ENCODE measurements at regions not wholly inside any gene's neighbourhood (a gene's known extent, or its start where the extent isn't known, plus 50 kb on each side); places are given as distances from the start of the nearest gene placed in this dataset.
"Not testable (repeated sequence)": the region's sequence is repeated elsewhere in the genome, so short reads cannot be mapped to it uniquely, and the experiment has no call there.

DNA sequence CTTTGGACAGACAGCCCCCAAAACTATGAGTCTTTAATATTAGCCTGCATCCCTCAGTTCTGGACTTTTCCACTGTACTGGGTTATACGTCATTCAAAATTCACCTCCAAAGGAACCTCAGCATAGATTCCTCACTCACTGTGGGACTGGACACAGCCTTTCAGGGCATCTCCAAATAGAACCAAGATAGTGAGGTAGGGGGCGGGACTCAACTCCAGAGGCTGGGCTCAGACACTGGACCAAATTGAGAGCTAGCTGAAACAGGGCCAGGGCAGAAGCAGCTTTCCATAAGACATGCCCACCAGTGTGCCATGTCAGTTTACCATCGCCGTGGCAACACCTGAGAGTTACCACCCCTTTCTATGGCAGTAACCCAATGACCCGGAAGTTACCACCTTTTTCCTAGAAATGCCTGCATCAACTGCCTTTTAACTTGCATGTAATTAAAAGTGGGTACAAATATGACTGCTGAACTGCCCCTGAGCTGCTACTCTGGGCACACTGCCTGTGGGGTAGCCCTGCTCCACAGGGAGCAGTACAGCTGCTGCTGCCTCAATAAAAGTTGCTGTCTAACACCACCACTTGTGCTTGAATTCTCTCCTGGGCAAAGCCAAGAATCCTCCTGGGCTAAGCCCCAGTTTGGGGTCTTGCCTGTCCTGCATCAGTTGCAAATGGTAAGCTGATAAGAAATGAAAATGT is 274.7 kb downstream of the ANAPC1 start:
- not testable (repeated sequence) for H3K9me3 Mint-ChIP-seq; H3K27me3 ChIP-seq (ENCODE audit: insufficient read depth, low read length); H3K27me3 Mint-ChIP-seq (ENCODE audit: low read depth); H3K9me3 ChIP-seq (ENCODE audit: control insufficient read depth, low read depth, low read length); H3K27ac Mint-ChIP-seq; H3K56ac ChIP-seq (ENCODE audit: insufficient read length, low read depth, low read length); H3K14ac ChIP-seq (ENCODE audit: insufficient read depth, low read length); H3K4me1 ChIP-seq (ENCODE audit: insufficient read depth, low read length); H3K9ac ChIP-seq (ENCODE audit: extremely low read depth, insufficient read length, low read length); H3K27ac ChIP-seq (ENCODE audit: insufficient read length, low read depth, low read length); H2BK20ac ChIP-seq (ENCODE audit: low read depth, low read length, poor library complexity, severe bottlenecking); H2AK5ac ChIP-seq (ENCODE audit: insufficient read length, low read length); H3K18ac ChIP-seq (ENCODE audit: insufficient read length, low read depth, low read length); DNase-seq; H3K23ac ChIP-seq (ENCODE audit: insufficient read length, low read depth, low read length); H3K4me1 Mint-ChIP-seq; H3K4me3 Mint-ChIP-seq; H3T11ph ChIP-seq (ENCODE audit: low read length); H3K23me2 ChIP-seq (ENCODE audit: insufficient read length, low read depth, low read length, poor library complexity, severe bottlenecking); H4K91ac ChIP-seq (ENCODE audit: insufficient read length, low read depth, low read length); H3K79me1 ChIP-seq (ENCODE audit: insufficient read depth, low read depth, low read length, poor library complexity, severe bottlenecking); H2BK120ac ChIP-seq (ENCODE audit: low read depth, low read length, poor library complexity, severe bottlenecking); H3K4me2 ChIP-seq (ENCODE audit: insufficient read depth, insufficient read length, low read length); H3K36me3 Mint-ChIP-seq (ENCODE audit: insufficient read depth in 1 of 3, low read depth in 3 of 3); H2BK15ac ChIP-seq (ENCODE audit: low read depth, low read length); H2AFZ ChIP-seq (ENCODE audit: low read length); H3K79me2 ChIP-seq (ENCODE audit: insufficient read depth, low read length); H3K4ac ChIP-seq (ENCODE audit: low read depth, low read length); H4K8ac ChIP-seq (replicated peaks; ENCODE audit: insufficient read length, low read depth, low read length); H4K5ac ChIP-seq (ENCODE audit: insufficient read length, low read depth, low read length); H4K20me1 ChIP-seq (ENCODE audit: control insufficient read depth, insufficient read depth, insufficient read length); H2BK12ac ChIP-seq (ENCODE audit: insufficient read length, low read depth, low read length); H2BK5ac ChIP-seq (ENCODE audit: insufficient read length, low read length)
- WGBS (ENCODE audit: extremely low coverage, insufficient read length, low lambda C conversion rate): no CpG with 5 or more reads among the region's 5 CpGs

DNA sequence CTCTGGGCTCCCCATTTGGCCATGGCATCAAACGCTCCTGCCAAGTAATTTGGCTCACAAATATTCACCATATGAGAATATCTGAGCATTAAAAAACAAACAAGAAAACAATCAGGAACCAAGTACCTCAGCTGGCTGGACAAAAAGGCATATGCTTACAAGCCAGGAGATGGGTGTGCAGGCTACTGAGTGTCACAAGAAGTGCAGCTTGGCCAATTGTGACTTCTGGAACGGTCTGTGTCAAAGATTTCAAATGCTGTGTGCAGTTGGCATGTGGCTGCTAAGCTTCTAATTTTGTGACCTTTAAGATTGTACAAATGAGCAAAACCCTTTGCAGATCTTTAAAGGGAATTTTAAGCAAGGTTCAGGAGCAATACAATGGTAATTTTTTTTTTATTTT is 274.0 kb downstream of the ANAPC1 start:
- H3K79me1 ChIP-seq (ENCODE audit: insufficient read depth, low read depth, low read length, poor library complexity, severe bottlenecking); H3K79me2 ChIP-seq (ENCODE audit: insufficient read depth, low read length); H3K27me3 ChIP-seq (ENCODE audit: insufficient read depth, low read length); H3K18ac ChIP-seq (ENCODE audit: insufficient read length, low read depth, low read length); H3K4me1 Mint-ChIP-seq; H3K27ac Mint-ChIP-seq; H2BK12ac ChIP-seq (ENCODE audit: insufficient read length, low read depth, low read length); H3T11ph ChIP-seq (ENCODE audit: low read length); H4K8ac ChIP-seq (replicated peaks; ENCODE audit: insufficient read length, low read depth, low read length); H4K20me1 ChIP-seq (ENCODE audit: control insufficient read depth, insufficient read depth, insufficient read length); H4K5ac ChIP-seq (ENCODE audit: insufficient read length, low read depth, low read length); H4K91ac ChIP-seq (ENCODE audit: insufficient read length, low read depth, low read length); H3K14ac ChIP-seq (ENCODE audit: insufficient read depth, low read length); H3K27ac ChIP-seq (ENCODE audit: insufficient read length, low read depth, low read length); H3K23me2 ChIP-seq (ENCODE audit: insufficient read length, low read depth, low read length, poor library complexity, severe bottlenecking); H2AFZ ChIP-seq (ENCODE audit: low read length); H3K56ac ChIP-seq (ENCODE audit: insufficient read length, low read depth, low read length); H3K27me3 Mint-ChIP-seq (ENCODE audit: low read depth); H3K36me3 Mint-ChIP-seq (ENCODE audit: insufficient read depth in 1 of 3, low read depth in 3 of 3); H2BK15ac ChIP-seq (ENCODE audit: low read depth, low read length); H3K23ac ChIP-seq (ENCODE audit: insufficient read length, low read depth, low read length); H2BK5ac ChIP-seq (ENCODE audit: insufficient read length, low read length); H3K4me3 Mint-ChIP-seq; H3K4ac ChIP-seq (ENCODE audit: low read depth, low read length); H2BK120ac ChIP-seq (ENCODE audit: low read depth, low read length, poor library complexity, severe bottlenecking); H3K4me1 ChIP-seq (ENCODE audit: insufficient read depth, low read length); H3K9ac ChIP-seq (ENCODE audit: extremely low read depth, insufficient read length, low read length); H2BK20ac ChIP-seq (ENCODE audit: low read depth, low read length, poor library complexity, severe bottlenecking); H3K9me3 Mint-ChIP-seq; H3K9me3 ChIP-seq (ENCODE audit: control insufficient read depth, low read depth, low read length); H3K4me2 ChIP-seq (ENCODE audit: insufficient read depth, insufficient read length, low read length); H2AK5ac ChIP-seq (ENCODE audit: insufficient read length, low read length); DNase-seq: not testable (repeated sequence)
- no CpG with 5 or more reads among the region's 2 CpGs for WGBS (ENCODE audit: extremely low coverage, insufficient read length, low lambda C conversion rate)

Data from H9 (cell line).